Keratinocyte (primary cell): ENCODE measurements at regions not wholly inside any gene's neighbourhood (a gene's known extent, or its start where the extent isn't known, plus 50 kb on each side); places are given as distances from the start of the nearest gene placed in this dataset.

ENCODE experiments used
- DNase-seq: peaks from one replicate; pipeline ENCODE4 v3.0.0-alpha.2; 2011; ENCODE audit warnings: low read depth, missing footprints, low spot score
- FAIRE-seq: peaks from 2 replicates; lab custom pipeline; 2011; peaks lifted over from hg19 to GRCh38; lab: Jason Lieb, UNC
- H2AFZ ChIP-seq: 2 replicates; pipeline ENCODE4 v1.6.0; 2012; ENCODE audit warnings: low read length, control low read depth, inconsistent platforms; ENCODE audit not compliant: control insufficient read depth
- H3K27ac ChIP-seq: 2 replicates; pipeline ENCODE4 v1.5.1; 2011; ENCODE audit warnings: low read length; ENCODE audit not compliant: control insufficient read depth, insufficient read depth
- H3K27me3 ChIP-seq: 3 replicates; pipeline ENCODE4 v1.6.0; 2011; ENCODE audit warnings: low read length; ENCODE audit not compliant: control insufficient read depth, insufficient read depth; ENCODE audit errors: extremely low read depth
- H3K36me3 ChIP-seq, 2 experiments: 2 replicates in 1 of 2; 3 replicates in 1 of 2; pipeline ENCODE4 v1.5.1; 2011; ENCODE audit warnings: low read length in 2 of 2, mild to moderate bottlenecking in 1 of 2; ENCODE audit not compliant: control insufficient read depth in 2 of 2, insufficient read depth in 2 of 2; ENCODE audit errors: extremely low read depth in 1 of 2
- H3K4me1 ChIP-seq: 3 replicates; pipeline ENCODE4 v1.5.1; 2011; ENCODE audit warnings: low read length; ENCODE audit not compliant: control insufficient read depth, insufficient read depth; ENCODE audit errors: extremely low read depth
- H3K4me2 ChIP-seq: 3 replicates; pipeline ENCODE4 v1.6.0; 2011; ENCODE audit warnings: low read depth, low read length; ENCODE audit not compliant: control insufficient read depth, insufficient read depth; ENCODE audit errors: extremely low read depth
- H3K4me3 ChIP-seq, 3 experiments: fragments of 200-600 bp in 1 of 3; sonication (generic) in 1 of 3; 2 replicates in 2 of 3; 3 replicates in 1 of 3; pipeline ENCODE4 v1.5.1; 2011 to 2016; ENCODE audit warnings: low read length in 3 of 3, mild to moderate bottlenecking in 3 of 3, control low read depth in 2 of 3, inconsistent platforms in 1 of 3, low read depth in 1 of 3, mixed read lengths in 1 of 3, mixed run types in 1 of 3, moderate library complexity in 1 of 3; ENCODE audit not compliant: control insufficient read depth in 2 of 3, insufficient read depth in 2 of 3; ENCODE audit errors: extremely low read depth in 1 of 3
- H3K79me2 ChIP-seq: 2 replicates; pipeline ENCODE4 v1.6.0; 2012; ENCODE audit warnings: low read length; ENCODE audit not compliant: control insufficient read depth, insufficient read depth
- H3K9ac ChIP-seq: 3 replicates; pipeline ENCODE4 v1.6.0; 2011; ENCODE audit warnings: low read length; ENCODE audit not compliant: control insufficient read depth, insufficient read depth; ENCODE audit errors: extremely low read depth
- H3K9me1 ChIP-seq: 3 replicates; pipeline ENCODE4 v1.6.0; 2011; ENCODE audit warnings: low read length; ENCODE audit not compliant: control insufficient read depth, insufficient read depth; ENCODE audit errors: extremely low read depth
- H3K9me3 ChIP-seq: 2 replicates; pipeline ENCODE4 v1.5.1; 2012; ENCODE audit warnings: low read depth, low read length; ENCODE audit not compliant: control insufficient read depth
- H4K20me1 ChIP-seq: 3 replicates; pipeline ENCODE4 v1.6.0; 2011; ENCODE audit warnings: low read length; ENCODE audit not compliant: control insufficient read depth, insufficient read depth; ENCODE audit errors: extremely low read depth
- EZH2 ChIP-seq: IDR thresholded peaks from one replicate; pipeline ENCODE4 v1.6.1; 2012; ENCODE audit warnings: inconsistent platforms, mild to moderate bottlenecking, low read length, moderate library complexity
- dilution Hi-C: fragments of 300-500 bp; cut with MboI; formaldehyde crosslinking; loops from one replicate; pipeline ENCODE4 v1.7.0; 2020; ENCODE audit warnings: low sequenced_read_pairs; ENCODE audit not compliant: extremely low pct_ligation_motif_present
- TF ChIP-seq, protein P1 (sequence below), 3 experiments: IDR thresholded peaks in 1 of 3; conservative IDR thresholded peaks in 1 of 3; optimal IDR thresholded peaks in 1 of 3; 2 replicates in 2 of 3; 3 replicates in 1 of 3; pipeline versions ENCODE3 to v1.5.1; 2011; ENCODE audit warnings: low read length in 3 of 3, mild to moderate bottlenecking in 3 of 3, moderate library complexity in 2 of 3, control low read depth in 1 of 3, inconsistent platforms in 1 of 3; ENCODE audit not compliant: insufficient read depth in 2 of 3; ENCODE audit errors: extremely low read depth in 1 of 3

DNA sequence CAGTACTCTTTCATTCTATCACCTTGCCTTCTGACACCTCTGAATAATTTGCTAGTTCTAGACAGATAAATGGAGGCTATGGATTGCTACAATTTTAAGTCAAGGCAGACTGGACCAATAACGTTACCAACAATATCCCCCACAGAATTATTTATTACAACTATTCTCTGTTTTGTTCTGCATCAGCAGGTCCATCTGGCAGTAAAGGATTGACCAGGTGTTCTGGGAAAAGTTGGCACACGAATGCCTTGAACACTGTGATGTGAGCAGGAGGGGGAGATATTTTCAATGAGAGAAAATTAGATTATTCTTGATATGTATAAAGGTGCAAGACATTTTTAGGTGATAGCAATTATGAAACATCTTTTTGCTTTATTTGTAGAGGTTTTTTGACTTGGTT, 718.8 kb upstream of the TMPRSS15 start:
- Histone ChIP-seq H3K79me2 (no peaks in the 10 kb centered on the region), H3K9me1 (no peaks in the 10 kb centered on the region), H3K27ac (no peak overlapping the region), H3K9ac (no peak overlapping the region), H3K4me1 (no peaks in the 10 kb centered on the region), H4K20me1 (no peaks in the 10 kb centered on the region), H3K36me3 (no peaks in the 10 kb centered on the region), H3K4me2 (no peak overlapping the region), H3K27me3 (no peaks in the 10 kb centered on the region), H3K4me3 (no peak overlapping the region), H2AFZ (no peak overlapping the region), H3K9me3 (peaks cover 6% of the 10 kb centered on the region)
- DNase-seq, result no peak
- TF ChIP-seq, protein P1, sequence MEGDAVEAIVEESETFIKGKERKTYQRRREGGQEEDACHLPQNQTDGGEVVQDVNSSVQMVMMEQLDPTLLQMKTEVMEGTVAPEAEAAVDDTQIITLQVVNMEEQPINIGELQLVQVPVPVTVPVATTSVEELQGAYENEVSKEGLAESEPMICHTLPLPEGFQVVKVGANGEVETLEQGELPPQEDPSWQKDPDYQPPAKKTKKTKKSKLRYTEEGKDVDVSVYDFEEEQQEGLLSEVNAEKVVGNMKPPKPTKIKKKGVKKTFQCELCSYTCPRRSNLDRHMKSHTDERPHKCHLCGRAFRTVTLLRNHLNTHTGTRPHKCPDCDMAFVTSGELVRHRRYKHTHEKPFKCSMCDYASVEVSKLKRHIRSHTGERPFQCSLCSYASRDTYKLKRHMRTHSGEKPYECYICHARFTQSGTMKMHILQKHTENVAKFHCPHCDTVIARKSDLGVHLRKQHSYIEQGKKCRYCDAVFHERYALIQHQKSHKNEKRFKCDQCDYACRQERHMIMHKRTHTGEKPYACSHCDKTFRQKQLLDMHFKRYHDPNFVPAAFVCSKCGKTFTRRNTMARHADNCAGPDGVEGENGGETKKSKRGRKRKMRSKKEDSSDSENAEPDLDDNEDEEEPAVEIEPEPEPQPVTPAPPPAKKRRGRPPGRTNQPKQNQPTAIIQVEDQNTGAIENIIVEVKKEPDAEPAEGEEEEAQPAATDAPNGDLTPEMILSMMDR (optimal IDR thresholded peaks at IDR 0.05 in 1 of 3, IDR thresholded peaks at IDR 0.05 in 1 of 3, conservative IDR thresholded peaks at IDR 0.05 in 1 of 3; ENCODE audit: extremely low read depth in 1 of 3, insufficient read depth in 2 of 3, low read length in 3 of 3), result no peak
- no peak for TF ChIP-seq EZH2
- no peak for FAIRE-seq
- dilution Hi-C loops, result no loop called here

DNA sequence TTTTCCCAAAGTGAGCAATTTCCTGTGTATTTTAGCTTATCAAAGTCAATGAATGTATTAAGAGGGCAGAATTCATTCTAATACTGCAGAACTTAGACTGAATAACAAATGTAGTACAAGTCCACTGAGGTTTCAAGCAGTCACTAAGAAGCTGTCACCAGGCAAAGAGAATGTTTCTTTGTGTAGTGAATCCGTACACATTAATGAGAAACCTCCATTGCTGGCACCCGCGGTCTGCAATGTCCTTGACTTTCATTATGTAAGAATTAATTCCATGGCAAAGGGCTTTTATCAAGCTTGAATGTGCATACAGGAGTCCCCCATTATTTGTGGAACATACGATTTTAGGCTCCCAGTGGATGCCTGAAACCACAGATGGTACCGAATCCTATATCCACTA, 719.5 kb upstream of the TMPRSS15 start:
- no peak overlapping the region for H3K4me2 ChIP-seq
- no peaks in the 10 kb centered on the region for H3K36me3 ChIP-seq
- TF ChIP-seq EZH2, result no peak
- TF ChIP-seq, protein P1 (optimal IDR thresholded peaks at IDR 0.05 in 1 of 3, IDR thresholded peaks at IDR 0.05 in 1 of 3, conservative IDR thresholded peaks at IDR 0.05 in 1 of 3; ENCODE audit: extremely low read depth in 1 of 3, insufficient read depth in 2 of 3, low read length in 3 of 3), result no peak
- H3K9me1 ChIP-seq, result no peaks in the 10 kb centered on the region
- no peaks in the 10 kb centered on the region for H3K79me2 ChIP-seq
- no peaks in the 10 kb centered on the region for H3K27me3 ChIP-seq
- H4K20me1 ChIP-seq, result no peaks in the 10 kb centered on the region
- dilution Hi-C loops, result no loop called here
- H3K27ac ChIP-seq, result no peak overlapping the region
- H3K9ac ChIP-seq, result no peak overlapping the region
- no peaks in the 10 kb centered on the region for H3K4me1 ChIP-seq
- H3K9me3 ChIP-seq, result peaks cover 6% of the 10 kb centered on the region
- DNase-seq (no peak), FAIRE-seq (no peak)
- H2AFZ ChIP-seq, result no peak overlapping the region
- H3K4me3 ChIP-seq, result no peak overlapping the region
